ENCODE measurements at regions not wholly inside any gene's neighbourhood (a gene's known extent, or its start where the extent isn't known, plus 50 kb on each side); places are given as distances from the start of the nearest gene placed in this dataset.

- TF ChIP-seq TAF1 (IDR thresholded peaks at IDR 0.05; ENCODE audit: borderline replicate concordance, insufficient read depth, low read length) (no peak), FOXP2 (optimal IDR thresholded peaks at IDR 0.05; ENCODE audit: borderline replicate concordance, extremely low read depth, extremely low read length, insufficient read depth) (no peak), SIN3A (IDR thresholded peaks at IDR 0.05; ENCODE audit: borderline replicate concordance, insufficient read depth, low read length) (no peak)
These were observed 264.4 kb upstream of the UBE2E2 start for GRCh38 chr3:22938739-22939138.
